WTC11 (cell line): ENCODE measurements at regions not wholly inside any gene's neighbourhood (a gene's known extent, or its start where the extent isn't known, plus 50 kb on each side); places are given as distances from the start of the nearest gene placed in this dataset.
"Not testable (repeated sequence)": the region's sequence is repeated elsewhere in the genome, so short reads cannot be mapped to it uniquely, and the experiment has no call there.

Source experiments
- ATAC-seq: fragments of 200-7000 bp; cut with Tn5 transposase; 2 replicates; pipeline ENCODE4 v1.10.0; 2021; ENCODE audit warnings: mild to moderate bottlenecking, moderate library complexity
- CTCF ChIA-PET: fragments of 300-600 bp; sonication (Branson Sonifier 250); formaldehyde crosslinking; loops from one replicate; lab custom pipeline; 2021; ENCODE audit warnings: antibody characterized with exemption; lab: Charles Lee
- POLR2A ChIA-PET: fragments of 350-600 bp; sonication (Branson Sonifier 250); formaldehyde crosslinking; loops from one replicate; lab custom pipeline; 2021; ENCODE audit warnings: antibody characterized with exemption; lab: Charles Lee
- DNase-seq: peaks from one replicate; pipeline ENCODE4 v3.0.0; 2021; ENCODE audit warnings: low spot score
- H3K27ac Mint-ChIP-seq: 2 replicates; pipeline ENCODE4 v1.8.0; 2021; ENCODE audit warnings: mixed read lengths
- H3K27me3 Mint-ChIP-seq: 2 replicates; pipeline ENCODE4 v1.8.0; 2021; ENCODE audit warnings: low read depth, mild to moderate bottlenecking, moderate library complexity, mixed read lengths
- H3K36me3 Mint-ChIP-seq: 2 replicates; pipeline ENCODE4 v1.8.0; 2021; ENCODE audit warnings: mixed read lengths
- H3K4me1 Mint-ChIP-seq: 2 replicates; pipeline ENCODE4 v1.8.0; 2022; ENCODE audit warnings: mixed read lengths
- H3K4me3 Mint-ChIP-seq: 2 replicates; pipeline ENCODE4 v1.8.0; 2021; ENCODE audit warnings: mild to moderate bottlenecking, moderate library complexity, mixed read lengths
- H3K9me3 Mint-ChIP-seq: 2 replicates; pipeline ENCODE4 v1.8.0; 2021; ENCODE audit warnings: mixed read lengths
- ETV6 ChIP-seq: sonication (generic); formaldehyde crosslinking; IDR thresholded peaks from 2 replicates; pipeline ENCODE4 v1.8.1; 2022; ENCODE audit warnings: mild to moderate bottlenecking, missing genetic modification reagents
- GTF2I ChIP-seq: fragments of 250-450 bp; sonication (Bioruptor Pico); conservative IDR thresholded peaks from 2 replicates; pipeline ENCODE4 v1.4.0; 2021; ENCODE audit warnings: mild to moderate bottlenecking
- IRF2 ChIP-seq: sonication (generic); formaldehyde crosslinking; IDR thresholded peaks from 2 replicates; pipeline ENCODE4 v1.8.0; 2022; ENCODE audit warnings: low read depth, missing genetic modification reagents, borderline replicate concordance
- JUN ChIP-seq: sonication (generic); formaldehyde crosslinking; IDR thresholded peaks from 2 replicates; pipeline ENCODE4 v1.8.0; 2023; ENCODE audit warnings: mild to moderate bottlenecking, missing genetic modification reagents
- SMAD4 ChIP-seq: sonication (generic); formaldehyde crosslinking; IDR thresholded peaks from 2 replicates; pipeline ENCODE4 v1.8.0; 2022; ENCODE audit warnings: mild to moderate bottlenecking, missing genetic modification reagents
- TP53 ChIP-seq: sonication (generic); formaldehyde crosslinking; IDR thresholded peaks from 2 replicates; pipeline ENCODE4 v1.8.1; 2023; ENCODE audit warnings: mild to moderate bottlenecking, missing genetic modification reagents
- ZNF121 ChIP-seq: sonication (generic); formaldehyde crosslinking; IDR thresholded peaks from 2 replicates; pipeline ENCODE4 v1.8.0; 2023; ENCODE audit warnings: missing genetic modification reagents
- ZNF263 ChIP-seq: sonication (generic); formaldehyde crosslinking; IDR thresholded peaks from 2 replicates; pipeline ENCODE4 v1.8.1; 2022; ENCODE audit warnings: low read depth, mild to moderate bottlenecking, moderate library complexity, missing genetic modification reagents
- ZNF396 ChIP-seq: fragments of 250-450 bp; sonication (Bioruptor Pico); IDR thresholded peaks from 2 replicates; pipeline ENCODE4 v1.8.0; 2021; ENCODE audit warnings: mild to moderate bottlenecking, moderate library complexity, borderline replicate concordance
- ZNF423 ChIP-seq: fragments of 250-450 bp; sonication (Bioruptor Pico); IDR thresholded peaks from 2 replicates; pipeline ENCODE4 v2.1.2; 2022; ENCODE audit warnings: mild to moderate bottlenecking, moderate library complexity
- TF ChIP-seq, protein P1 (sequence below): fragments of 250-450 bp; sonication (Bioruptor Pico); IDR thresholded peaks from 2 replicates; pipeline ENCODE4 v1.9.0; 2021; ENCODE audit warnings: mild to moderate bottlenecking, borderline replicate concordance
- TF ChIP-seq, protein P2 (sequence below): sonication (generic); formaldehyde crosslinking; IDR thresholded peaks from 2 replicates; pipeline ENCODE4 v1.8.1; 2022; ENCODE audit warnings: low read depth, mild to moderate bottlenecking, moderate library complexity, missing genetic modification reagents, borderline replicate concordance
- TF ChIP-seq, protein P3 (sequence below): fragments of 250-450 bp; sonication (Bioruptor Pico); IDR thresholded peaks from 2 replicates; pipeline ENCODE4 v1.9.0; 2021; ENCODE audit warnings: moderate library complexity, mild to moderate bottlenecking, inconsistent platforms, borderline replicate concordance
- TF ChIP-seq, protein P4 (sequence below): fragments of 250-450 bp; sonication (Bioruptor Pico); conservative IDR thresholded peaks from 2 replicates; pipeline ENCODE4 v1.9.0; 2021; ENCODE audit warnings: mild to moderate bottlenecking
- TF ChIP-seq, protein P5 (sequence below): sonication (generic); formaldehyde crosslinking; conservative IDR thresholded peaks from 2 replicates; pipeline ENCODE4 v1.8.1; 2023; ENCODE audit warnings: mild to moderate bottlenecking, low read depth, missing genetic modification reagents, moderate library complexity
- TF ChIP-seq, protein P6 (sequence below): sonication (generic); formaldehyde crosslinking; IDR thresholded peaks from 2 replicates; pipeline ENCODE4 v1.8.0; 2023; ENCODE audit warnings: mild to moderate bottlenecking, missing genetic modification reagents

DNA sequence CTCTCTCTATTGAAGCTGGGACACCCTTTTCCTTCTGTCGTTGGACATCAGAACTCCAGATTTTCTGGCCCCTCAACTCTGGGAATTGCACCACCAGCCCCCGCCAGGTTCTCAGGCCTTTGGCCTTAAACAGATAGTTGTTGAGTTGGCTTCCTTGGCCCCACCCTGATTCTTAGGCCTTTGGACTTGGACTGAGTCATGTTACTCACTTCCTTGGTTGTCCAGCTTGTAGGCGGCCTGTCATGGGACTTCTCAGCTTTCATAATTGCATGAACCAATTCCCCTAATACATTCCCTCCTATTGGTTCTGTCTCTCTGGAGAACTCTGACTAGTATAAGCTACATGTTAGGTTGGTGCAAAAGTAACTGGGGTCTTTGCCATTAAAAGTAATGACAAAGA is 195.7 kb downstream of the GPAT3 start (continued):
- TF ChIP-seq, protein P1, sequence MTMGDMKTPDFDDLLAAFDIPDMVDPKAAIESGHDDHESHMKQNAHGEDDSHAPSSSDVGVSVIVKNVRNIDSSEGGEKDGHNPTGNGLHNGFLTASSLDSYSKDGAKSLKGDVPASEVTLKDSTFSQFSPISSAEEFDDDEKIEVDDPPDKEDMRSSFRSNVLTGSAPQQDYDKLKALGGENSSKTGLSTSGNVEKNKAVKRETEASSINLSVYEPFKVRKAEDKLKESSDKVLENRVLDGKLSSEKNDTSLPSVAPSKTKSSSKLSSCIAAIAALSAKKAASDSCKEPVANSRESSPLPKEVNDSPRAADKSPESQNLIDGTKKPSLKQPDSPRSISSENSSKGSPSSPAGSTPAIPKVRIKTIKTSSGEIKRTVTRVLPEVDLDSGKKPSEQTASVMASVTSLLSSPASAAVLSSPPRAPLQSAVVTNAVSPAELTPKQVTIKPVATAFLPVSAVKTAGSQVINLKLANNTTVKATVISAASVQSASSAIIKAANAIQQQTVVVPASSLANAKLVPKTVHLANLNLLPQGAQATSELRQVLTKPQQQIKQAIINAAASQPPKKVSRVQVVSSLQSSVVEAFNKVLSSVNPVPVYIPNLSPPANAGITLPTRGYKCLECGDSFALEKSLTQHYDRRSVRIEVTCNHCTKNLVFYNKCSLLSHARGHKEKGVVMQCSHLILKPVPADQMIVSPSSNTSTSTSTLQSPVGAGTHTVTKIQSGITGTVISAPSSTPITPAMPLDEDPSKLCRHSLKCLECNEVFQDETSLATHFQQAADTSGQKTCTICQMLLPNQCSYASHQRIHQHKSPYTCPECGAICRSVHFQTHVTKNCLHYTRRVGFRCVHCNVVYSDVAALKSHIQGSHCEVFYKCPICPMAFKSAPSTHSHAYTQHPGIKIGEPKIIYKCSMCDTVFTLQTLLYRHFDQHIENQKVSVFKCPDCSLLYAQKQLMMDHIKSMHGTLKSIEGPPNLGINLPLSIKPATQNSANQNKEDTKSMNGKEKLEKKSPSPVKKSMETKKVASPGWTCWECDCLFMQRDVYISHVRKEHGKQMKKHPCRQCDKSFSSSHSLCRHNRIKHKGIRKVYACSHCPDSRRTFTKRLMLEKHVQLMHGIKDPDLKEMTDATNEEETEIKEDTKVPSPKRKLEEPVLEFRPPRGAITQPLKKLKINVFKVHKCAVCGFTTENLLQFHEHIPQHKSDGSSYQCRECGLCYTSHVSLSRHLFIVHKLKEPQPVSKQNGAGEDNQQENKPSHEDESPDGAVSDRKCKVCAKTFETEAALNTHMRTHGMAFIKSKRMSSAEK: no peak
- no peak for TF ChIP-seq ZNF263 (CRISPR knock-in tag)
- TF ChIP-seq, all 79 proteins: peak for 0

DNA sequence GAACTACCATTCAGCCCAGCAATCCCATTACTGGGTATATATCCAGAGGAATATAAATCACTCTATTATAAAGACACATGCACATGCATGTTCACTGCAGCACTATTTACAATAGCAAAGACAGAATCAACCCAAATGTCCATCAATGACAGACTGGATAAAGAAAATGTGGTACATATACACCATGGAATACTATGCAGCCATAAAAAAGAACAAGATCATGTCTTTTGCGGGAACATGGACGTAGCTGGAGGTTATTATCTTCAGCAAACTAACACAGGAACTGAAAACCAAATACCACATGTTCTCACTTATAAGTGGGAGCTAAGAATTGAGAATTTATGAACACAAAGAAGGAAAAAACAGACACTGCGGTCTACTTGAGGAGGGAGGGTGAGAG is 195.1 kb downstream of the GPAT3 start:
- POLR2A ChIA-PET, H3K4me3 Mint-ChIP-seq, ATAC-seq, H3K36me3 Mint-ChIP-seq, H3K27me3 Mint-ChIP-seq, H3K27ac Mint-ChIP-seq, DNase-seq, CTCF ChIA-PET, H3K4me1 Mint-ChIP-seq: not testable (repeated sequence)
- H3K9me3 Mint-ChIP-seq: peaks cover 21% of the 10 kb centered on the region

DNA sequence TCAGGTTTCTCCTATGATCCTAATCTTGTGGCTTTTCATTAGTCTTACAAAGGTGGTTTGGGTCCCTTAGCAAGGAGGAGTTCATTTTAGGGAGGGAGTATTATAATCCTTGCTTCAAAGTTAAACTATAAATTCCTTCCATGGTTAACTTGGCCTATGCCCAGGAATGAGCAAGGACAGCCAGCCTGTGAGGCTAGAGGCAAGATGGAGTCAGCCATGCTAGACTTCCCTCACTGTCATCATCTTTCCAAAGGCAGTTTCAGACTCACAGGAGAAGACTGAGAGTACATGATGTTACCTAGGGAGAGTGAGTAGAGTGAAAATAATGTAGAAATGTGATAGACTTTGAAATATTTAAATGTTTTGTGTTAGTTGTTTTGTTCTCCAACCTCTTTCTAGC is 192.3 kb downstream of the GPAT3 start:
- Mint-ChIP-seq H3K9me3 (peaks cover 21% of the 10 kb centered on the region), H3K27me3 (no peaks in the 10 kb centered on the region), H3K36me3 (no peaks in the 10 kb centered on the region), H3K4me3 (no peak overlapping the region), H3K4me1 (peaks cover 13% of the 10 kb centered on the region), H3K27ac (no peak overlapping the region)
- CTCF ChIA-PET: no interaction called here
- POLR2A ChIA-PET: no interaction called here
- no peak for DNase-seq
- no peak for ATAC-seq
- no peak for TF ChIP-seq ETV6 (CRISPR knock-in tag)
- no peak for TF ChIP-seq JUN
- TF ChIP-seq, protein P2, sequence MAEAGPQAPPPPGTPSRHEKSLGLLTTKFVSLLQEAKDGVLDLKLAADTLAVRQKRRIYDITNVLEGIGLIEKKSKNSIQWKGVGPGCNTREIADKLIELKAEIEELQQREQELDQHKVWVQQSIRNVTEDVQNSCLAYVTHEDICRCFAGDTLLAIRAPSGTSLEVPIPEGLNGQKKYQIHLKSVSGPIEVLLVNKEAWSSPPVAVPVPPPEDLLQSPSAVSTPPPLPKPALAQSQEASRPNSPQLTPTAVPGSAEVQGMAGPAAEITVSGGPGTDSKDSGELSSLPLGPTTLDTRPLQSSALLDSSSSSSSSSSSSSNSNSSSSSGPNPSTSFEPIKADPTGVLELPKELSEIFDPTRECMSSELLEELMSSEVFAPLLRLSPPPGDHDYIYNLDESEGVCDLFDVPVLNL (CRISPR knock-in tag): no peak
- no peak for TF ChIP-seq TP53 (CRISPR knock-in tag)
- TF ChIP-seq GTF2I (CRISPR knock-in tag): no peak
- no peak for TF ChIP-seq ZNF423
- TF ChIP-seq, protein P3, sequence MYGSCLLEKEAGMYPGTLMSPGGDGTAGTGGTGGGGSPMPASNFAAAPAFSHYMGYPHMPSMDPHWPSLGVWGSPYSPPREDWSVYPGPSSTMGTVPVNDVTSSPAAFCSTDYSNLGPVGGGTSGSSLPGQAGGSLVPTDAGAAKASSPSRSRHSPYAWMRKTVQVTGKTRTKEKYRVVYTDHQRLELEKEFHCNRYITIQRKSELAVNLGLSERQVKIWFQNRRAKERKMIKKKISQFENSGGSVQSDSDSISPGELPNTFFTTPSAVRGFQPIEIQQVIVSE (CRISPR knock-in tag): no peak
- no peak for TF ChIP-seq SMAD4 (CRISPR knock-in tag)
- no peak for TF ChIP-seq ZNF396 (CRISPR knock-in tag)
- no peak for TF ChIP-seq IRF2 (CRISPR knock-in tag)
- no peak for TF ChIP-seq ZNF121 (CRISPR knock-in tag)
- TF ChIP-seq, protein P4, sequence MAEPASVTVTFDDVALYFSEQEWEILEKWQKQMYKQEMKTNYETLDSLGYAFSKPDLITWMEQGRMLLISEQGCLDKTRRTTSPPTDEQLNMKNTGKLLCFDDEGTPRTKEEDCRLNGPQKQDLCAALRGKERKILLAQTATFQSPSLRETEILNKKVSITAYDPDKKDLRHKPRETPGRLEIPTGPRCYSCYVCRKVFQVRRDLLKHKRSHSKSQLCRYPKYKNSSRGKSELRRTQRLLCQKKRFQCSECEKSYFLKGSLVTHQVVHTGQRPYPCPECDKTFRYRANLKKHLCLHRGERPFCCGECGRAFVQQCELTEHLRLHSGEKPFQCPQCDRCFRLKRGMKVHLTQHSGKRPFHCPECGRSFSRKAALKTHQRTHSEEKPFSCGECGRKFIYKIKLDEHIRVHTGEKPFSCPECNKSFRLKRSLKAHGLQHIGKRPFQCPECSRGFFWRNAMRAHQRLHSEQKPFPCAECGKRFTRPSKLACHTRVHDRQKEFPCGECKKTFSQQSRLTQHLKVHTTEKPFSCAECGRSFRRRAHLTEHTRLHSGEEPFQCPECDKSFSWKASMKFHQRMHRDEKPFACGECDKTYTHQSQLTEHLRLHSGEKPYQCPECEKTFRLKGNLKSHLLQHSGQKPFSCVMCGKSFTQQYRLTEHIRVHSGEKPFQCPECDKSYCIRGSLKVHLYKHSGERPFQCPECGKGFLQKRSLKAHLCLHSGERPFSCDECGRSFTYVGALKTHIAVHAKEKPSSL (CRISPR knock-in tag): no peak
- TF ChIP-seq, protein P5, sequence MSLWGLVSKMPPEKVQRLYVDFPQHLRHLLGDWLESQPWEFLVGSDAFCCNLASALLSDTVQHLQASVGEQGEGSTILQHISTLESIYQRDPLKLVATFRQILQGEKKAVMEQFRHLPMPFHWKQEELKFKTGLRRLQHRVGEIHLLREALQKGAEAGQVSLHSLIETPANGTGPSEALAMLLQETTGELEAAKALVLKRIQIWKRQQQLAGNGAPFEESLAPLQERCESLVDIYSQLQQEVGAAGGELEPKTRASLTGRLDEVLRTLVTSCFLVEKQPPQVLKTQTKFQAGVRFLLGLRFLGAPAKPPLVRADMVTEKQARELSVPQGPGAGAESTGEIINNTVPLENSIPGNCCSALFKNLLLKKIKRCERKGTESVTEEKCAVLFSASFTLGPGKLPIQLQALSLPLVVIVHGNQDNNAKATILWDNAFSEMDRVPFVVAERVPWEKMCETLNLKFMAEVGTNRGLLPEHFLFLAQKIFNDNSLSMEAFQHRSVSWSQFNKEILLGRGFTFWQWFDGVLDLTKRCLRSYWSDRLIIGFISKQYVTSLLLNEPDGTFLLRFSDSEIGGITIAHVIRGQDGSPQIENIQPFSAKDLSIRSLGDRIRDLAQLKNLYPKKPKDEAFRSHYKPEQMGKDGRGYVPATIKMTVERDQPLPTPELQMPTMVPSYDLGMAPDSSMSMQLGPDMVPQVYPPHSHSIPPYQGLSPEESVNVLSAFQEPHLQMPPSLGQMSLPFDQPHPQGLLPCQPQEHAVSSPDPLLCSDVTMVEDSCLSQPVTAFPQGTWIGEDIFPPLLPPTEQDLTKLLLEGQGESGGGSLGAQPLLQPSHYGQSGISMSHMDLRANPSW (CRISPR knock-in tag): no peak
- TF ChIP-seq, protein P6, sequence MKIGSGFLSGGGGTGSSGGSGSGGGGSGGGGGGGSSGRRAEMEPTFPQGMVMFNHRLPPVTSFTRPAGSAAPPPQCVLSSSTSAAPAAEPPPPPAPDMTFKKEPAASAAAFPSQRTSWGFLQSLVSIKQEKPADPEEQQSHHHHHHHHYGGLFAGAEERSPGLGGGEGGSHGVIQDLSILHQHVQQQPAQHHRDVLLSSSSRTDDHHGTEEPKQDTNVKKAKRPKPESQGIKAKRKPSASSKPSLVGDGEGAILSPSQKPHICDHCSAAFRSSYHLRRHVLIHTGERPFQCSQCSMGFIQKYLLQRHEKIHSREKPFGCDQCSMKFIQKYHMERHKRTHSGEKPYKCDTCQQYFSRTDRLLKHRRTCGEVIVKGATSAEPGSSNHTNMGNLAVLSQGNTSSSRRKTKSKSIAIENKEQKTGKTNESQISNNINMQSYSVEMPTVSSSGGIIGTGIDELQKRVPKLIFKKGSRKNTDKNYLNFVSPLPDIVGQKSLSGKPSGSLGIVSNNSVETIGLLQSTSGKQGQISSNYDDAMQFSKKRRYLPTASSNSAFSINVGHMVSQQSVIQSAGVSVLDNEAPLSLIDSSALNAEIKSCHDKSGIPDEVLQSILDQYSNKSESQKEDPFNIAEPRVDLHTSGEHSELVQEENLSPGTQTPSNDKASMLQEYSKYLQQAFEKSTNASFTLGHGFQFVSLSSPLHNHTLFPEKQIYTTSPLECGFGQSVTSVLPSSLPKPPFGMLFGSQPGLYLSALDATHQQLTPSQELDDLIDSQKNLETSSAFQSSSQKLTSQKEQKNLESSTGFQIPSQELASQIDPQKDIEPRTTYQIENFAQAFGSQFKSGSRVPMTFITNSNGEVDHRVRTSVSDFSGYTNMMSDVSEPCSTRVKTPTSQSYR (CRISPR knock-in tag): no peak
